PFSK-1 (cell line): ENCODE measurements at regions not wholly inside any gene's neighbourhood (a gene's known extent, or its start where the extent isn't known, plus 50 kb on each side); places are given as distances from the start of the nearest gene placed in this dataset.

Experiments used
- FOXP2 ChIP-seq: optimal IDR thresholded peaks from 2 replicates; pipeline ENCODE3; 2011; ENCODE audit warnings: borderline replicate concordance, control low read depth, inconsistent platforms; ENCODE audit not compliant: insufficient read depth; ENCODE audit errors: extremely low read length, extremely low read depth
- POLR2AphosphoS5 ChIP-seq: IDR thresholded peaks from 2 replicates; pipeline ENCODE4 v1.6.1; 2012; ENCODE audit warnings: low read depth, mild to moderate bottlenecking, control low read depth, low read length, moderate library complexity
- REST ChIP-seq, 2 experiments: IDR thresholded peaks; 2 replicates each; pipeline versions ENCODE4 v1.6.1 to v1.8.0; 2011 to 2012; ENCODE audit warnings: low read depth in 2 of 2, low read length in 2 of 2, control low read depth in 1 of 2, inconsistent platforms in 1 of 2, mild to moderate bottlenecking in 1 of 2, moderate library complexity in 1 of 2; ENCODE audit not compliant: insufficient read depth in 1 of 2
- SIN3A ChIP-seq: IDR thresholded peaks from 2 replicates; pipeline ENCODE4 v1.6.1; 2012; ENCODE audit warnings: mild to moderate bottlenecking, low read length, moderate library complexity, borderline replicate concordance; ENCODE audit not compliant: insufficient read depth
- TAF1 ChIP-seq: IDR thresholded peaks from 2 replicates; pipeline ENCODE4 v1.6.1; 2012; ENCODE audit warnings: low read length, control low read depth, borderline replicate concordance; ENCODE audit not compliant: insufficient read depth

GRCh38 chr5:57320582-57320981, 146.7 kb downstream of the GPBP1 start:
- TF ChIP-seq TAF1, result no peak
- TF ChIP-seq POLR2AphosphoS5, result no peak
- no peak for TF ChIP-seq REST (IDR thresholded peaks at IDR 0.05; ENCODE audit: insufficient read depth in 1 of 2, low read depth in 2 of 2, low read length in 2 of 2)
- TF ChIP-seq FOXP2, result no peak
- TF ChIP-seq SIN3A, result no peak

- TF ChIP-seq FOXP2 (no peak), TAF1 (no peak), SIN3A (no peak), POLR2AphosphoS5 (no peak)
Observed at GRCh38 chr5:57319628-57320027, 145.8 kb downstream of the GPBP1 start.

GRCh38 chr5:57318251-57318650, 144.4 kb downstream of the GPBP1 start:
- TF ChIP-seq TAF1 (no peak), POLR2AphosphoS5 (no peak), REST (IDR thresholded peaks at IDR 0.05; ENCODE audit: insufficient read depth in 1 of 2, low read depth in 2 of 2, low read length in 2 of 2) (no peak), FOXP2 (no peak), SIN3A (no peak)

GRCh38 chr5:57317341-57317740, 143.5 kb downstream of the GPBP1 start:
- no peak for TF ChIP-seq TAF1
- TF ChIP-seq FOXP2, result no peak
- TF ChIP-seq REST (IDR thresholded peaks at IDR 0.05; ENCODE audit: insufficient read depth in 1 of 2, low read depth in 2 of 2, low read length in 2 of 2), result no peak
- no peak for TF ChIP-seq POLR2AphosphoS5
- no peak for TF ChIP-seq SIN3A

- TF ChIP-seq POLR2AphosphoS5, result no peak
- no peak for TF ChIP-seq SIN3A
- no peak for TF ChIP-seq FOXP2
- TF ChIP-seq REST (IDR thresholded peaks at IDR 0.05; ENCODE audit: insufficient read depth in 1 of 2, low read depth in 2 of 2, low read length in 2 of 2), result no peak
- no peak for TF ChIP-seq TAF1
Observed at GRCh38 chr5:57316798-57317327, 143.0 kb downstream of the GPBP1 start.
